ENCODE measurements at regions not wholly inside any gene's neighbourhood (a gene's known extent, or its start where the extent isn't known, plus 50 kb on each side); places are given as distances from the start of the nearest gene placed in this dataset.

DNA sequence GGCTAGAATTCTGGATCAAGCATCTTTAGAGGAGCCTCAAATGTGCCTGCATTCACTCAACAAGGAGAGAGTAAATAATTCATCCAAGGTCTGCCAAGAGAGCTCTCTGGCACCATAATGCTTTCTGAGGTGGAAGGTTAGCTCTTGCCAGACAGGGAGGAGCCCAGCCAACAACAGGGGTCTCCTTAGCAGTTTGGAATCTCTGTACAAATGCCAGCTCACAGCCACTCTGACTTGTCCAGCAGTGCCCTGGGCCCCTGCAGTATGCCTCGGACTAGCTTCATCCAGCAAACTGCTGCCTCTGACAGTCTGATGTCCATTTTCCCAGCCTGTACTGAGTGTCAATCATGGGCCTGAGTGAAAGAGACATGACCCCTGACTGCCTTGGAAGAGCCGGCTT, 127.2 kb upstream of the SLC44A1 start:
- TF ChIP-seq, protein P1, sequence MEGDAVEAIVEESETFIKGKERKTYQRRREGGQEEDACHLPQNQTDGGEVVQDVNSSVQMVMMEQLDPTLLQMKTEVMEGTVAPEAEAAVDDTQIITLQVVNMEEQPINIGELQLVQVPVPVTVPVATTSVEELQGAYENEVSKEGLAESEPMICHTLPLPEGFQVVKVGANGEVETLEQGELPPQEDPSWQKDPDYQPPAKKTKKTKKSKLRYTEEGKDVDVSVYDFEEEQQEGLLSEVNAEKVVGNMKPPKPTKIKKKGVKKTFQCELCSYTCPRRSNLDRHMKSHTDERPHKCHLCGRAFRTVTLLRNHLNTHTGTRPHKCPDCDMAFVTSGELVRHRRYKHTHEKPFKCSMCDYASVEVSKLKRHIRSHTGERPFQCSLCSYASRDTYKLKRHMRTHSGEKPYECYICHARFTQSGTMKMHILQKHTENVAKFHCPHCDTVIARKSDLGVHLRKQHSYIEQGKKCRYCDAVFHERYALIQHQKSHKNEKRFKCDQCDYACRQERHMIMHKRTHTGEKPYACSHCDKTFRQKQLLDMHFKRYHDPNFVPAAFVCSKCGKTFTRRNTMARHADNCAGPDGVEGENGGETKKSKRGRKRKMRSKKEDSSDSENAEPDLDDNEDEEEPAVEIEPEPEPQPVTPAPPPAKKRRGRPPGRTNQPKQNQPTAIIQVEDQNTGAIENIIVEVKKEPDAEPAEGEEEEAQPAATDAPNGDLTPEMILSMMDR (IDR thresholded peaks at IDR 0.05): no peak
- TF ChIP-seq POLR2AphosphoS5 (IDR thresholded peaks at IDR 0.05) (no peak), POLR2A (IDR thresholded peaks at IDR 0.05) (no peak)

Measured in suprapubic skin (tissue), 4 donors.